GM12865 (cell line): ENCODE measurements at regions not wholly inside any gene's neighbourhood (a gene's known extent, or its start where the extent isn't known, plus 50 kb on each side); places are given as distances from the start of the nearest gene placed in this dataset.

Experiments used
- DNase-seq: peaks from one replicate; pipeline ENCODE4 v3.0.0; 2010; ENCODE audit warnings: low read depth
- H3K4me3 ChIP-seq: 2 replicates; pipeline ENCODE4 v1.5.1; 2011; ENCODE audit warnings: mild to moderate bottlenecking, low read depth, low read length, control low read depth
- TF ChIP-seq, protein P1 (sequence below): IDR thresholded peaks from 2 replicates; pipeline ENCODE4 v1.5.1; 2011; ENCODE audit warnings: low read length, control low read depth, low read depth, inconsistent platforms; ENCODE audit not compliant: insufficient read depth; ENCODE audit errors: missing control alignments

DNA sequence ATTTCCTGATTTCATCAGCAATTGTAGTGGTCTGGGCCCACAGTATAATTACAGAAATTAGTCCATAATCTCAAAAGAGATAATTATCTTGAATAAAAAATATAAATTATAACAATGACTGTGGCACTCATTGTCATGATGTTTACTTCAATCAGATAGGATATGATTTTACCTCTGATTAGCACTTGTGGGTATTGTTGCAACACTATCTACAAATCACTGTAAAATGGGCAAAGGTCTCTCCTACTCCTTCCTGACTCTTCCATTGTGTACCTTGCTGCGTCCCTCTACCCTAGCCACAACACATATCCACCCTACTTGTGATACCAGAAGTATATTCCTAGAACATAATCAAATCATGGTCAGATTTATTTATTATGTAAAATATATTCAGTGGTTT lies 200.9 kb upstream of the TRIB2 start:
- TF ChIP-seq, protein P1, sequence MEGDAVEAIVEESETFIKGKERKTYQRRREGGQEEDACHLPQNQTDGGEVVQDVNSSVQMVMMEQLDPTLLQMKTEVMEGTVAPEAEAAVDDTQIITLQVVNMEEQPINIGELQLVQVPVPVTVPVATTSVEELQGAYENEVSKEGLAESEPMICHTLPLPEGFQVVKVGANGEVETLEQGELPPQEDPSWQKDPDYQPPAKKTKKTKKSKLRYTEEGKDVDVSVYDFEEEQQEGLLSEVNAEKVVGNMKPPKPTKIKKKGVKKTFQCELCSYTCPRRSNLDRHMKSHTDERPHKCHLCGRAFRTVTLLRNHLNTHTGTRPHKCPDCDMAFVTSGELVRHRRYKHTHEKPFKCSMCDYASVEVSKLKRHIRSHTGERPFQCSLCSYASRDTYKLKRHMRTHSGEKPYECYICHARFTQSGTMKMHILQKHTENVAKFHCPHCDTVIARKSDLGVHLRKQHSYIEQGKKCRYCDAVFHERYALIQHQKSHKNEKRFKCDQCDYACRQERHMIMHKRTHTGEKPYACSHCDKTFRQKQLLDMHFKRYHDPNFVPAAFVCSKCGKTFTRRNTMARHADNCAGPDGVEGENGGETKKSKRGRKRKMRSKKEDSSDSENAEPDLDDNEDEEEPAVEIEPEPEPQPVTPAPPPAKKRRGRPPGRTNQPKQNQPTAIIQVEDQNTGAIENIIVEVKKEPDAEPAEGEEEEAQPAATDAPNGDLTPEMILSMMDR = no peak
- H3K4me3 ChIP-seq = no peak overlapping the region
- DNase-seq = no peak

DNA sequence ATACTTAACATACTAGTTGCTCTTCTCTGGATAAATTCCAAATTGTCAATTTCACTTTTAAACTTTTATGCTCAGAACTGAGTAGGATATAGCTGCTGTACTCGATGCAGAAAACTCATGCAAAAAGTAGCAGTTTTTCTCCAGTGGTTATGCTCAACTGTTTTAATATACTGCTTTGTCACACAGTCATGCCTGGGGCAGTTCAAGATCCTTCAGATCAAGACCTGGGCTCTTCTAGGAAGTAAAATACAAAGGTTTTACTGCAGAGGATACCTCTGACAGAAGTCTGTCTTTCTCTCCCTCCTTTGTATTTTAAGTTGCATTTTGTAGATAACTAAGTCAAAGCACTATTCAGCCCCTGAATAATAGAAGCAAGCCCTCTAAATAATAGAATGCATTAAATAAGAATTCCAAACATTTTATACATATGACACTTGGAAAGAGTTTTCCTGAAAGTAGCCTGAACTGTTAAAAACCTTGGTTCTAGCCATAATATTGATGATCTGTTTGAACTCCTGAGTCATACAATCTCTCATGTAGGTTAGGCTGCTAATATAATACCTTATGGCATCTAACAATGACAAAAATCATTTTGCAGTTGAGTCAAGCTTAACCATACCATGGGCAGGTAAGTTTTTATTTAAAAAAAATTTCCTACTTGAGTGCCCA lies 183.3 kb upstream of the TRIB2 start:
- no peak overlapping the region for H3K4me3 ChIP-seq
- DNase-seq = no peak
- TF ChIP-seq, protein P1 = no peak

GRCh38 chr2:12534646-12535263 lies 182.0 kb upstream of the TRIB2 start:
- no peak for DNase-seq
- TF ChIP-seq, protein P1 = no peak
- no peak overlapping the region for H3K4me3 ChIP-seq

DNA sequence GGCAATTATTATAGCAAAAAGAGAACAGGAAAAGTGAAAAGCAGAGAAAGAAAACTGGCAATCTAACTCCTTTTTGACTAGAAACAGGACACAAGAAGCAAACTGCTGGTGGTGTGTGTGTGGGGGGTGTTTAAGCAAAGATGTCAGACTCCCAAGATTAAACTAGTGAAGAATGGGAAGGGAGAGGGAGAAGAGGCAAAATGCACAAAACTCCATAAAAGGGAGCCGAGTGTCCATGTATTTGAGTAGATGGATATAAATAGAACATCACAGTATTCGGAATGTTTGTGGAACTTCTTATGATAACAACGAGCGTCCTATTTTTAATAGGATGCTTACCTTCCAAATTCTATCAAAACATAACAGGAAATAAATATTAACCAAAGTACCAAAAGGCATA lies 179.8 kb upstream of the TRIB2 start:
- TF ChIP-seq, protein P1 = no peak
- no peak for DNase-seq
- H3K4me3 ChIP-seq = no peak overlapping the region

GRCh38 chr2:12538138-12538694 lies 178.5 kb upstream of the TRIB2 start:
- TF ChIP-seq, protein P1 = no peak
- H3K4me3 ChIP-seq = no peak overlapping the region
- DNase-seq = no peak

GRCh38 chr2:12539336-12539735 lies 177.4 kb upstream of the TRIB2 start:
- DNase-seq = no peak
- TF ChIP-seq, protein P1 = no peak
- no peak overlapping the region for H3K4me3 ChIP-seq
